GOT3 (cell line): ENCODE measurements at regions not wholly inside any gene's neighbourhood (a gene's known extent, or its start where the extent isn't known, plus 50 kb on each side); places are given as distances from the start of the nearest gene placed in this dataset.
A peak's percentile ranks its signal among the peaks of the same experiment; 100 is the strongest.

ENCODE experiments used
- DNase-seq: peaks from one replicate; lab custom pipeline; 2025; ENCODE audit warnings: mixed read lengths; lab: John Stamatoyannopoulos, UW

DNA sequence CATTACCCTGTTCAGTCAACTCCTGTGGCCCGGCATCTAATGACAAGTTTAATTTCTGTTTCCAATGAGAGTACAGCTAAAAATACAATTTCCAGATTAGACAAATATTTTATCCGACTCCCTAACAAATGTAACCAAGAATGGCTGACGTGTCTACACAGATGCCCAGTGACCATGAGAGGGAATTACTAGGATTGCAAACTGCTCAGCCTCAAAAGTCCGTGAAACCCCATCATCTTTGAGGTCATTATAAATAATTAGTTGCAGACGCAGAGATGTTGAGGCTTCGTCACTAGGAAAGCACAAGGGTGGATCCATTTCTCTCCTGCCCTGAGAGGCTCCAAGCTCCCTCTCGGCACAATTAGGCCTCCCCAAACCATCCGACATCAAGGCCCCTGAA, 104.1 kb upstream of the ZNF507 start:
- DNase-seq: no peak

DNA sequence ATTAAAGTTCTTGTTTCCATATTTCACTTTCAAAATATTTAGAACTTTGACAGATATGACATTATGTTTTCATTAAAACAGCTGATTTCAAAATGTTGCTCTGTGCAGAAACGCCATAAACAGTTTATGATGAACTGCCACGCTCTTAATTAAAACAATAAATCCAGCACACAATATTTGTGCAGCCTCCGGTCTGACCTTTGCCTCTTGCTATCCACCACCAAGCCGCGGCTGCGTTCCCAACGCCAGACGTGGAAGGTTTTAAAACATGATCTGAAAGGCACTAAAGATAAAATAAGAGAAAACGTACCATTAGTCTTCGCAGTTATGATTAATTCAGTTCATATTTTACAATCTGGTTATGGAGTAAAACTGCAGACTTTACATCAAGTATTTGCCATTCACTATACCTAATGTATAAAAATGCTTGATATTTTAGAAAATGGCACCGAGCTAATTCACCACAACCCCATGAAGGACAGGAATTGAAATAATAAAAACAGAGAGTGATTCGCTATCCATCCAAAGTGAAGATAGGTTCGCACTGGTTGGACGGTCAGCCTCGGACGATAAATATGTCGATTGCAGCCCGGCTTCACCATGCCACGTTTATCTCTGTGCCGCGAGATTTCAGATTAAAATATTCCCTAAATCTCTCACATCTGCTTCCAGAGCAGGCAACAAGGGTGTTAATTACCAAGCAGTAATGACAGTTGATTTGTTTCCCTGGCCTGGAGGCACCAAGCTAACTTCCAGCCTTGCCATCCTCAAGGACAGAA, 103.3 kb upstream of the ZNF507 start:
- DNase-seq: no peak

DNA sequence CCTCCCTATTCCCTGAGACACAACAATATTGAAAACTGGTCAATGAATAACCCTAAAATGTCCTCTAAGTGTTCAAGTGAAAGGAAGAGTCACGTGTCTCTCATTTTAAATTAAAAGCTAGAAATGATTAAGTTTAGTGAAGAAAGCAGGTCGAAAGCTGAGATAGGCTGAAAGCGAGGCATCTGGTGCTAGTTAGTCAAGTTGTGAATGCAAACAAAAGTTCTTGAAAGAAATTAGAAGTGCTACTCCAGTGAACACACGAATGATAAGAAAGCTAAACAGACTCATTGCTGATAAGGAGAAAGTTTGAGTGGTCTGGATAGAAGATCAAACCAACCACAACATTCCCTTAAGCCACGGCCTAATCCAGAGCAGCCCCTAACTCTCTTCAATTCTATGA, 99.4 kb upstream of the ZNF507 start:
- no peak for DNase-seq

DNA sequence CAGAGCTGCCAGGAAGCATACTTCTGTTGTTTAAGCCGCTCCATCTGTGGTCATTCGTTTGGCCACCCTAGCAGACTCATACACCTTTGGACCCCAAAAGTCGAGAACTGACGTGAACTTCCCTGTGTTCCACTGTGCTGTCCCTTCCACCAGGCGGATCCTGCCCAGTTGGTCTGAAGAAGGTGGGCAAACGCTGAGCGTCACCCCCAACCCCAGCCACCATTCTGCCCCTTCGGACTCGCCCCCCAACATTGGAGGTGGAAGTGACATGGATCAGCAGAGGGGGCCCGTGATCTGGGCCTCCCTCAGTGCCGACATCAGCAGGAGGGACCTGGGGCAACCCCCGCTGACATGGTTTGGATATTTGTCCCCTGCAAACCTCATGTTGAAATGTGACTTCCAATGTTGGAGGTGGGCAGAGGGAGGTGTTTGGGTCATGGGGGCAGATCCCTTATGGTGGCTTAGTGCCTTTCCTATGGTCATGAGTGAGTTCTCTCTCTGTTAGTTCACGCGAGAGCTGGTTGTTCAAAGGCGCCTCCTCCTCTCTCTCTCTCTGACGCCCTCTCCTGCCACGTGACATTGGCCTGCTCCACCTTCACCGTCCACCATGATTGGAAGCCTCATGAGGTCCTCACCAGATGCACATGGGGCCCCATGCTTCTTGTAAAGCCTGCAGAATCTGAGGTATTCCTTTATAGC, 93.6 kb upstream of the ZNF507 start:
- DNase-seq: no peak

DNA sequence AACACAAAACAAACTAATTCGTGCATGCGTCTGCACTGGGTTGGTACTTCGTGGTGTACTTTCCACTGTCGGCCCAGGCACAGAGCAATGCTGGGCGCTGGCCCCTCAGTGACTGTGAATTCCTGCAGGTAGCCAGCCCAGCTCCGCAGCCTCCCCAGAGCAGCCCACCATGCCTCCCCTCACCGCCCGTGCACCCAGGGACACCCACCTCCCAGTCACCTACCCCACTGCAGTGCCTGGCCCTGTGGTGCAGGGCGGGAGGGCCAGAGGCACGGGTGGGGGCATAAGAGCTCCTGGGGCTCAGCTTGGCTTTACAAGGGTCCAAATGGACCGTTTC, 93.1 kb upstream of the ZNF507 start:
- DNase-seq: no peak

DNA sequence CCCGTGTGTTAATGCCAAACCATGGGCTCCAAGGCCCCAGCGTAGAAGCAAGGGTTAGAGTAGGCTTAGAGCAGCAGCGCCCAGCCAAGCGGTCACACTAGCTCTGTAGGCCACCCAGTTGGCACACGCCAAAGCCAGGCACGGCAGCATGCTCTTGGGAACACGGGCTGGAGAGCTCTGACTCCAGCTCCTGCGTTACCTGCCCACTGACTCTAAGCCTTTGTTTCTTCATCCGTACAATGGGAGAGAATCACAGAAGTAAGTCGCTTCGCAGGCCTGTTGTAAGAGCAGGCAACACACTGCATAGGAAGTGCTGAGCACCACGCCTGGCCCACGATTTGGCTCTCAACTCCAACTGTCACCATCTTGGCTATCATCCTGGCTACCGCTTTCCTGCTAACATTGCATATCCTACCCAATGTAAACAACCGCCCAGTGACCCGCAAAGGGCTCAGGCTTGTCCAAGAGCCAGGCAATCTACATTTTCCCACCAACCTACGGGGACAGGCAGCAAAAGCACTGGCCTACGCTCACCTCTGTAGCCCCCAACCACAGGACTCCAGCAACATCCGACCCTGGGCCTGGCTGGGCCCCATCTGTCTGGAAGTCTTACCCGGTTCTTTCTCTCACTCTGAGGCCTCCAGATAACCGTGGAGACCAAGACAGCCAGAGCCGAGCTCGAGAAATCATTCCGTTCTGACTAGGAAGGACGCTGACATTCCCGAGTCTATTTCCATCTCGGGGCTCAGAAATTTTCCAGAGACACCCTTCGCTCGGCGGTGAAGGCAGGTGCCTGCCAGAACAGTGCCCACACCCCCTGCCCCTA, 91.5 kb upstream of the ZNF507 start:
- DNase-seq: no peak

DNA sequence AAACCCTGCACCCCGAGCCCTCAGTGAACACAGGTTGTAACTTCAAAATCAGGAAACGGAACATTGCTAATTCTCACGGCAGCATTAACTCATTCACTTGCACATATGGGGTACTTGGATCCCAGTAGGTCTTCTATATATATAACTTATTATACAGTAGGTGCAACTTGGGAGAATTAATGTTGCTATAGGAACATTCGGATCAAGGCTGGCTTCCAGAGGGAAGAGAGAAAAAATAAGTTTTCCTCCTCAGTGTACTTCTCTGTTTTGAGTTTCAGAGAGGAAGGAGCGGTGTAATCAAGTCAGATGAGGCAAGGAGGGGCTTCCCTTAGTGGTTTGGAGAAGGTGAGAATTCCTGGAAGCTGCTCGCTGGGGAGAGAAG, 90.9 kb upstream of the ZNF507 start:
- DNase-seq: no peak

DNA sequence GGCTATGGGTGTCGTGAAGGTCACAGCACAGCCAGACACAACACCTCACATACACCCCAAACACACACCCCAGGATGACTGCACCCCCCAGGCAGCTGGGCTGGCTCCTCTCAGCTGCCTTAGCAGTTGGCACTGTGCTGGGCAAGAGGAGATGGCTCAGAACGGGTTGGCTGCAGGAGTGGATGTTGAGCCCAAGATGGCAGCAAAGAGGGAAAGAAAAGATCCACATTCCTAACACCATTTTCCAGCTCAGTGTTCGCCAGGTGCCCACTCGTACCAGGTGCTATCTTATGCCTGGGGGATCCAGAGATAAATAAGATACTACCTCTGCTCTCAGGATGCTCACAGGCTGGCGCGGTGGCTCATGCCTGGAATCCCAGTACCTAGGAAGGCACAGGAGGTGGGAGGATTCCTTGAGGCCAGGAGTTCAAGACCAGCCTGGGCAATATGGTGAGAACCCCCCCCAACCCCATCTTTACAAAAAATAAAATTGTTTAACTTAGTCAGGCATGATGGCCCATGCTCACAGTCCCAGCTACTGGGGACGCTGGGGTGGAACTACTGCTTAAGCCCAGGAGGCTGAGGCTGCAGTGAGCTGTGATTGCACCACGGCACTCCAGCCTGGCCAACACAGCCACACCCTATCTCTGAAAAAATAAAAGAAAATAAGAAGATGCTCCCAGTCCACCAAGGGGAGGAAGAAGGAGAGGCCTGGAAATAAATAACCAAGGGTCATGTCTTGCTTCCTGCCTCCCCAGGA, 89.7 kb upstream of the ZNF507 start:
- no peak for DNase-seq

DNA sequence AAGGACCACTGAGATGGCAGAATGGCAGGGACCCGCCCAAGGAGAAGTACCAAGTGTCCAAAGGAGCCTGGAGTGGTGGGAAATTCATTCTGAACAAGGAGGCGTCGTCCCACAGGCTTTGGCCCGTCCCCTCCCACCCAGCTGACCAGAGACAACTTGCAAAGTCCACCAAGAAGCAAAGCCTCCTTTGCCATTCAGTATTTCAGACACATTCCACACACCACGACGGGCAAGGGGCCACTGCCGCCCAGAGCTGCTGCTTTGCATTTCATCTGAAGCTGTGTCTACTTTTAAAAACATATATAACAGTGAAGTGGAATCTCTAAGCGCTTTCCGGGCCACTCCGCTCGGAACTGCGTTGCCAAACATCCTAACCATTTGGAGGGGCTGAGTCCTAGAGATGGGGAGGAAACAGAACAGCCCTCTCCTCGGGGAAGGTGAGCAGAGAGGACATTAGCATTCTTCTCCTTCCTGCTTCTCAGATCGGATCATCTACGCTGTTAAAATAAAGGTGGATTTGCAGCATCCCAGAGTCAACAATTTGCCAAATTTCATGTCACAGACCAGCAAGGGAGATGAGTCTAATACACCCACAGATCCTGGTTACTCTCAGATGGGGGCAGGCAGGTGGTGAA, 89.0 kb upstream of the ZNF507 start:
- no peak for DNase-seq

DNA sequence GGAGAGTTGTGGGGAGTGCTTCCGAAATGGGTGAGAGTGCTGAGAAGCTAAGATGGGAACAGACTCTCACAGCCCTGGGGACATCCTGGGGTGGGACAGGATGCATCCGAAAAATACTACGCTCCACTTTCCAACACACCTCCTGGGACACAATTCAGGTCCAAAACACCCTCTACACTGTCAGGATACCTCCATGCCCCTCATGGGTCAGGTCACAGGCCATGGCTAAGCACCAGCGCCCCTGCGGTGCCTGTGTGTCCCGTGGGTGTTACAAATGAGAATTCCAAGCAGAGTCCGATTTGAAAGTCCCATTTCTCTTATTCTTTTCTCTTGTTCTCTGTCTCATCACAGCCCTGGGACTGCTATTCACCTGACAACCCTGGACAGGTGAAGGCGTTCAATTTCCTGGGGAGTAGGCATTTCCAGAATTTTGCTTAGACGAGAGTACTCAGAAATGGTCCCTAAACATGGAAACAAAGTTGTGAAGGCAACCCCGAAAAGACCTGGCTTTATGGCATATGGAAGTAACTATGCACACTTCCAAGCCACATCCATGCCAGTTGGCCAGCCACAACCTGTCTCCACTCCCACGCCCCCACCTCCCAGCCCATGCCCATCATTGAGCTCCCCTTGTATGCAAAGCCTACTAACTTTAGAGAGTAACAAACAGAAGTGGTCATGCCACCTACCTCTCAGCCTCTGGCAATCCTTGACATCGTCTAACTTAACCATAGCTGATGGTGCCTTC, 87.9 kb upstream of the ZNF507 start:
- no peak for DNase-seq

DNA sequence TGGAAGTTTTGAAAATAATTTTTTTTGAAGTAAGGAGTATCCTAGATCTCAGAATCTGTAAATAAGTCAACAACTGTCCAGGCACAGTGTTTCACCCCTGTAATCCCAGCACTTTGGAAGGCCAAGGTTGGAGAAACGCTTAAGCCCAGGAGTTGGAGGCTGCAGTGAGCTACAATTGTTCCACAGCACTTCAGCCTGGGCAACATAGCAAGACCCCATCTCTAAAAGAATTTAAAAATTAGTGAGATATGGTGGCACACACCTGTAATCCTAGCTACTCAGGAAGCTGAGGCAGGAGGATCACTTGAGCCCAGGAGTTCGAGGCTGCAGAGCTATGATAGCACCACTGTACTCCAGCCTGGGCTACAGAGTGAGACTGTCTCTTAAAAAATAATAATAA, 87.2 kb upstream of the ZNF507 start:
- no peak for DNase-seq

DNA sequence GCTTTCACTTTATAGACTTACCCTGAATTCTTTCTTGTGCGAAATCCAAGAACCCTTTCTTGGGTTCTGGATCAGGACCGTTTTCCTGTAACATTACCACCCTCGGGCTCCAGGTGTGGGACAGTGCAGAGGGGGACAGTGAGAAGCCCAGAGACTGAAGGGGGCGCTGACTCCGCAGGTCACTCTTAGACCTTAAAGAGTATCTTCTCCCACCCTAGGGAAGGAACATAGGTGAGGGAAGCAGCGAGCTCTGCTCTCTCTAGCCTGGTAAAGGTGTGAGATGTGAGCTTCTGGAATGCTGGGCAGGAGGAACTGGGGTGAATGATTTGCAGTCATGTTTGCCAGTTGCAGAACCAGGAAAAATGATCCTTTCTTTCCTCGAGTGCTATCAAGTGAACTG, 80.8 kb upstream of the ZNF507 start:
- DNase-seq: no peak

DNA sequence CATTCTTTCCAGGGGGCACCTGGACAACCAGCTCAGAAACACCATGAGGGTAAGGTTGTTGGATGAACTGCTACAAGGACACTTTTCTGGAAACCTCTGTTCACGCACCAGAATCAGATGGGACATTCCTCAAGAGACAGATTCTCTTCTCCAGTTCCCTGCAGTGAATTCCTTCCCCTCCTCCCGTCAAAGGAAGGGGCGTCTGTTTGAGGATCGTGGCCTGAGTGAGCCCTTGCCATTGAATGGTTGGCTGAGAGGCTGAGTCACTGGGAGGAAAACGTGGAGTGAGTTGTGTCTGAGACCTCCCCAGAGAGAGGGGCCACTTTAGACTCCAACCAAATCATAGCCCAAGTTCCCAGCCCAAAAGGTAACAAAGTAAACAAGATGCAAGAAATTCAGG, 79.4 kb upstream of the ZNF507 start:
- DNase-seq: no peak

DNA sequence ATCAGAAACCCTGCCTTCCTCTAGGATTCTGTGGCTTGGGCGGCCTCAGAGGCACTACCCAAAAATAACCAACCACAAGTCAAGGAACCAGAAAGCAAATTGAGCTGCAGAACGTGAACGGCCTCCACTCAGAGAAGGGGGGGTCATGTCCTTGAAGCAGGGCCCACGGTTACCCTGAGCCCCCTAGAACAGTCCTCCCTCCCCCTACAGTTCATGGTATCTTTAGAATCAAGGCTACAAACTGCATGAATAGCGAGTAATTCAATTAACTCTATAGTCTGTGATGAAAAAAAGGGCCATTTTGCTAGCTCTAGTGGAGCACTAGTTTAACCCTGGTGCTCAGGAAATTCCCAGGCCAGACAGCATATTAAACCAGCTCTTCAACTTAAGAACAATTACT, 79.0 kb upstream of the ZNF507 start:
- no peak for DNase-seq

DNA sequence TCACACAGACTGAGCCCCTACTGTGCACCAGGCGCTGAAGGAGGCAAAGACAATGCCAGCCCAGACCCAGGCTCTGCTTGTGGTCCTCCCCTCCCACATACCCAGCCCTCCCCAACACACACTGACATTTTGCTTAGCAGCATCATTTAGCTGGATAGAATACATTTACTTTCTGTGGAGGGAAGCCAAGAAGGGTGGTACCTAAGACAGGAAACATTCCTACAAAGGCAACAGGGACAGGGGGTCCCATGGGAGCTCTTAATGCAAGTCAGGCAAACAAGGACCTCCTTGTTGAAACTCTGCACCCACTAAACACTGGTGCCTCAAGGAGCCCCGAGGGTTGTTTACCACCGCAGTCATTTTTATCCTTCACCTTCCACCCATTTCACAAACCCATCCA, 77.0 kb upstream of the ZNF507 start:
- no peak for DNase-seq

DNA sequence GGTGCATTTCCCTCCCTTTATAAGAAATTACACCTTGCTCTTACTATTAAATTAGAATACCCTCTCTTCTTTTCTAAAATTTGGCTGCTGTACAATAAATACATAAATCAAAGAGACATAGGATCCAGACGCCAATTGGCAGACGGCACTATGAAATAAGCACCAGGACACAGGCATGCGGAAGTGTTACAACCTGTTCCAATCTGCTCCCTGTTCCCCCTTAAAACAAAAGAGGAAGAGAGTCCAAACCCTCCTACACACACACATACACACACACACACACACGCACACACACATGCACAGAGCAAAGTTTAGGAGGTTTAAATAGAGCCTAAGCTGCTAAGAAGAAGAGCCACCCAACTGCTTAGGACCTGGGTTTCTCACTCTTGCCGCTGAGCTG, 75.6 kb upstream of the ZNF507 start:
- DNase-seq: no peak

DNA sequence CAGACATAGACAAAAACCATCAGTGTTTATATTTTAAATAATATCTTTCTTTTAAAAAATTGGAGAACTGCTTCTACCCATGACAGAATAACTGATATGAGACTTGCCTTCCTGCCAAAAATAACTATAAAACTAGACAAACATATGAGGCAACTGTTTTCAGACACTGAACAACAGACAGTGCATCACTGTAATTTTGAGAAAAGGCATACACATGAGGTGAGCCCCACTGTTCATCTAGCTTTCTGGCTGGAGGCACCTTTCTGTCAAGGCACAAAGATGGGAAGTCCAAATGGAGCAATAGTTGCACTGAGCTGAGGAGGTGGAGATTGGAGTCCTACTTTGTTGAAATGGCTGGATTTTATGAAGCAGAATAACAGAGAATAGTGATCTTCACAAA, 71.9 kb upstream of the ZNF507 start:
- DNase-seq: no peak

DNA sequence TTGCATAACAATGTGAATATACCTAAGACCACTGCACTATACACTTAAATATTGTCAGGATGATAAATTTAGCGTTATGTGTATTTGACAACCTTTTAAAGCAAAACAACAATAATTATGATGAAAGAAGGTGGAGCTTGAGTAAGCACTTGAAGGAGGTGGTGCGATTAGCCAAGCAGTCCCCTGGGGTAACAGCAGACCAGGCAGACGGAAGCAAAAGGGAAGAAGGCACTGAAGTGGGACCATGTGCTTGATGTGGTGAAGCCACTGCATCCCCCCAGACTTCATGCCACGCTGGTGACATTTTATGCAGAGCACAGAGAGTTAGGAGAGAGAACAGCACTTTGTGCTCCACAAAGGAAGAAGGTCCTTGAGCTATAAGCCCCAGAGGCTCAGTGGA, 58.3 kb upstream of the ZNF507 start:
- no peak for DNase-seq

DNA sequence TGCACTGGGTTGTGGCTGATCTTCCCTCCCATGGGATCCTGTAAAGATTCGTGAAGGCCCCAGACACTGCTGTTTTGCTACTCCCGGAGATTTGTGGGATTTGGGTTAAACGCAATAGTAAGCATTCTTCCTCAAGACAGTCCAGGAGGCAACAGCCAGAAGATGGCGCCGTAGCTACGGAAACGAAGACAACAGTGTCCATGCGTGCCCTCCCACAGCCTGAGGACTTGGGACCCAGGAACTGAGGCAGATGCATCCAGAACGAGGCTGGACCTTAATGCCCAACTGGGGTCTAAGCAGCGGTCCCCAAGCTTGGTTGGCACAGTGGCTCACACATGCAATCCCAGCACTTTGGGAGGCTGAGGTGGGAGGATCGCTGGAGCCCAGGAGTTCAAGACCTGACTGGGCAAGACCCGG, 57.6 kb upstream of the ZNF507 start:
- peak; percentile 20 for DNase-seq

DNA sequence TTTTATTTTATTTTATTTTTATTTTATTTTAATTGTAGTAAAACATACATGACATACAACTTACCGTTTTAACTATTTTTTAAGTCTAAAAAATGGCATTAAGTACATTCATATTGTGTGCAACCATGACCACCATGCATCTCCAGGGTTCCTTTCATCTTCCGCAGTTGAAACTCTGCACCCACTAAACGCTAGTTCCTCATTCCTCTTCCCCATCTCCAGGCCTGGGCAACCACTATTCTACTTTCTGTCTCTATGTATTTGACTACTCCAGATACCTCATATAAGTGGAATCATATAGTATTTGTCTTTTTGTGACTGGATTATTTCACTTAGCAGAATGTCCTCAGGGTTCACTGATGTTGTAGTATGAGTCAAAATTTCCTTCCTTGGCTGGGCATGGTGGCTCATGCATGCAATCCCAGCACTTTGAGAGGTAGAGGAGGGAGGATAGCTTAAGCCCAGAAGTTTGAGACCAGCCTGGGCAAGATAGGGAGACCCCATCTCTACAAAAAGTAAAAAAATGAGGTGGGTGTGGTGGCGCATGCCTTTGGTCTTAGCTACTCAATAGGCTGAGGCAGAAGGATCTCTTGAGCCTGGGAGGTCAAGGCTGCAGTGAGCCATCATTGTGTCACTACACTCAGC, 55.7 kb upstream of the ZNF507 start:
- no peak for DNase-seq

DNA sequence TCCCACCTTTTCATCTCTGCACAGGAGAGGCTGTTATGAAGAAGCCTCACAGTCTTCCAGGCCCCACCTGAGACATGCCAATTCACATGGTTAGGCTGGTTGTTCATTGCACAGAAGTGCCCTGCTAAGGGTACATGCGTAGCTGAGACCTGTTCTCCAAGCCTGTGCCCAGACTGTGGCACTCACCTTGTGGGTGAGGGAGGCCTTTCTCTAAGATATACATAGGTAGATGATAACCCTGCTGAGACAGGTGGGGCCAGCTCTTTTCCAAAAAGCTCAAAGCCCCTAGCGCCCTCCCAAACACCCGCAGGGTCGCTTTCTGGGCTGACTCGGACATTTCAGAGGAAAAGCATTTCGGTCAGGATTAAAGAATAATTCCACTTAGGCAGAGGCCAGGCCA, 53.5 kb upstream of the ZNF507 start:
- no peak for DNase-seq
